OCI-LY1 (cell line): ENCODE measurements at regions not wholly inside any gene's neighbourhood (a gene's known extent, or its start where the extent isn't known, plus 50 kb on each side); places are given as distances from the start of the nearest gene placed in this dataset.

Experiments
- H2AFZ ChIP-seq: fragments of 200-600 bp; sonication (generic), shearing (Covaris generic); 2 replicates; pipeline ENCODE4 v1.6.0; 2014; ENCODE audit warnings: antibody characterized with exemption, mild to moderate bottlenecking, low read length
- H3F3A ChIP-seq: fragments of 200-600 bp; sonication (generic), shearing (Covaris generic); 2 replicates; pipeline ENCODE4 v1.6.0; 2014; ENCODE audit warnings: mild to moderate bottlenecking, antibody characterized with exemption, low read length, moderate library complexity; ENCODE audit not compliant: insufficient read depth
- H3K27ac ChIP-seq: fragments of 200-600 bp; sonication (generic); 2 replicates; pipeline ENCODE4 v1.5.1; 2014; ENCODE audit warnings: low read length, mixed run types, mild to moderate bottlenecking, low read depth; ENCODE audit not compliant: poor library complexity, severe bottlenecking
- H3K27me3 ChIP-seq: fragments of 200-600 bp; sonication (generic); 2 replicates; pipeline ENCODE4 v1.6.0; 2014; ENCODE audit warnings: antibody characterized with exemption, mild to moderate bottlenecking, low read length, moderate library complexity; ENCODE audit not compliant: insufficient read depth
- H3K36me3 ChIP-seq: fragments of 200-600 bp; sonication (generic); 2 replicates; pipeline ENCODE4 v1.6.1; 2014; ENCODE audit warnings: mild to moderate bottlenecking, antibody characterized with exemption, low read length, moderate library complexity, mixed read lengths; ENCODE audit not compliant: insufficient read depth
- H3K4me1 ChIP-seq: fragments of 200-600 bp; sonication (generic); 2 replicates; pipeline ENCODE4 v1.5.1; 2014; ENCODE audit warnings: mild to moderate bottlenecking, low read length, moderate library complexity; ENCODE audit not compliant: insufficient read depth, severe bottlenecking
- H3K4me2 ChIP-seq: fragments of 200-600 bp; sonication (generic), shearing (Covaris generic); 2 replicates; pipeline ENCODE4 v1.6.1; 2014; ENCODE audit warnings: low read length
- H3K4me3 ChIP-seq: fragments of 200-600 bp; sonication (generic); 2 replicates; pipeline ENCODE4 v1.5.1; 2014; ENCODE audit warnings: low read length, low read depth, mild to moderate bottlenecking, mixed read lengths; ENCODE audit not compliant: poor library complexity, severe bottlenecking
- H3K79me2 ChIP-seq: fragments of 200-600 bp; shearing (Covaris generic); 2 replicates; pipeline ENCODE4 v1.6.1; 2016; ENCODE audit warnings: mixed run types, low read length, mixed read lengths; ENCODE audit not compliant: insufficient read depth
- H3K9ac ChIP-seq: fragments of 200-600 bp; sonication (generic), shearing (Covaris generic); 2 replicates; pipeline ENCODE4 v1.6.1; 2014; ENCODE audit warnings: mild to moderate bottlenecking, low read length, mixed read lengths
- H3K9me2 ChIP-seq: fragments of 200-600 bp; sonication (generic), shearing (Covaris generic); 2 replicates; pipeline ENCODE4 v1.6.1; 2014; ENCODE audit warnings: low read depth, mild to moderate bottlenecking, low read length, mixed read lengths
- H3K9me3 ChIP-seq: fragments of 200-600 bp; shearing (Covaris generic); 2 replicates; pipeline ENCODE4 v1.6.1; 2014; ENCODE audit warnings: low read length, mixed read lengths
- H4K20me1 ChIP-seq: fragments of 200-600 bp; sonication (generic), shearing (Covaris generic); 2 replicates; pipeline ENCODE4 v1.6.0; 2016; ENCODE audit warnings: mild to moderate bottlenecking, low read length; ENCODE audit not compliant: insufficient read depth
- EZH2 ChIP-seq: fragments of 200-600 bp; sonication (generic), shearing (Covaris generic); IDR thresholded peaks from 2 replicates; pipeline ENCODE4 v1.8.0; 2017; ENCODE audit warnings: borderline replicate concordance, mixed run types, mild to moderate bottlenecking, antibody characterized with exemption, low read length, moderate library complexity, mixed read lengths
- TF ChIP-seq, protein P1 (sequence below): fragments of 200-600 bp; sonication (generic), shearing (Covaris generic); IDR thresholded peaks from 2 replicates; pipeline ENCODE4 v1.5.1; 2017; ENCODE audit warnings: mild to moderate bottlenecking, antibody characterized with exemption, low read length, moderate library complexity, mixed read lengths

DNA sequence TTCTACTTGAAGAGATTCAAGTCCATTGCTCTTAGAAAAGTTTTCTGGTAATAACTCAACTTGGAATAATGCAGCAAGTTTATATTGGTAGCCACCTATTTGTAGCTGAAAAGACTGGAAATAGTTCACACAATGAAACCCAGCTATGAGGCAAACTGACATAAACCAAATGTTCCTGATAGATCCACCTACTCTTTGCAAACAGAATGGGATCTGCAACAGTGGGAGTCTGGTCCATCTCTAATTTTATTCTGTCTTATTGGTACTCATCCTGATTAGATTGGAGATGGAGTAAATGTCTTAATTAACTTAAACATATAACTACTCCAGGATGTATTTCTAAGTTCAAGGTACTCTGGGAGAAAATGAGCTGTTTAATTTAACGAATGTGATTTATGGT lies 438.0 kb downstream of the OLFM4 start:
- no peaks in the 10 kb centered on the region for H3K4me1 ChIP-seq

DNA sequence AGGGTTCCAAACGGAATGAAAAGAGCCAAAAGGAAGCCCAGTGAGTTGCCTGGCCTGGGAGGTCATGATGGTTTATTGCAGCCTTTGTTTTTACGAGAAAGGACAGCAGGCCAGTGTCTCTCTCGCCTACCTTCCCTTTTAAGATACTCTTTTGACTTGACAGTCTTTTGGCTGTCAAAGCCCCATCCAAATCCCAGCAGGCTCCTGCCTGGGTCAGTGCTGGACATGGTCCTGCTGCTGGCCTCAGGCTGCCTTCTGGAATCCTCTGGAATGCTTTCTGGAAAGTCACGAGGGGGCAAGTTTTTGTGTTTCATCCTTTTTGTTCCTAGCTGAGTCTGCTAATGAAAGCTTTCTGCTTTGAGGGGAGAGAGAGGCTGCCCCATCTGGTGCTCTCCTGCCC lies 444.8 kb downstream of the OLFM4 start:
- H3K4me1 ChIP-seq = no peaks in the 10 kb centered on the region
- H3K79me2 ChIP-seq = no peaks in the 10 kb centered on the region
- no peaks in the 10 kb centered on the region for H3K27me3 ChIP-seq
- no peaks in the 10 kb centered on the region for H3F3A ChIP-seq
- H3K36me3 ChIP-seq = no peaks in the 10 kb centered on the region
- H4K20me1 ChIP-seq = no peaks in the 10 kb centered on the region
- no peaks in the 10 kb centered on the region for H3K9me2 ChIP-seq
- H2AFZ ChIP-seq = no peak overlapping the region
- TF ChIP-seq, protein P1, sequence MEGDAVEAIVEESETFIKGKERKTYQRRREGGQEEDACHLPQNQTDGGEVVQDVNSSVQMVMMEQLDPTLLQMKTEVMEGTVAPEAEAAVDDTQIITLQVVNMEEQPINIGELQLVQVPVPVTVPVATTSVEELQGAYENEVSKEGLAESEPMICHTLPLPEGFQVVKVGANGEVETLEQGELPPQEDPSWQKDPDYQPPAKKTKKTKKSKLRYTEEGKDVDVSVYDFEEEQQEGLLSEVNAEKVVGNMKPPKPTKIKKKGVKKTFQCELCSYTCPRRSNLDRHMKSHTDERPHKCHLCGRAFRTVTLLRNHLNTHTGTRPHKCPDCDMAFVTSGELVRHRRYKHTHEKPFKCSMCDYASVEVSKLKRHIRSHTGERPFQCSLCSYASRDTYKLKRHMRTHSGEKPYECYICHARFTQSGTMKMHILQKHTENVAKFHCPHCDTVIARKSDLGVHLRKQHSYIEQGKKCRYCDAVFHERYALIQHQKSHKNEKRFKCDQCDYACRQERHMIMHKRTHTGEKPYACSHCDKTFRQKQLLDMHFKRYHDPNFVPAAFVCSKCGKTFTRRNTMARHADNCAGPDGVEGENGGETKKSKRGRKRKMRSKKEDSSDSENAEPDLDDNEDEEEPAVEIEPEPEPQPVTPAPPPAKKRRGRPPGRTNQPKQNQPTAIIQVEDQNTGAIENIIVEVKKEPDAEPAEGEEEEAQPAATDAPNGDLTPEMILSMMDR = no peak
- no peak for TF ChIP-seq EZH2
- H3K4me2 ChIP-seq = no peak overlapping the region
- no peak overlapping the region for H3K9ac ChIP-seq
- no peaks in the 10 kb centered on the region for H3K9me3 ChIP-seq
- H3K27ac ChIP-seq = no peak overlapping the region
- H3K4me3 ChIP-seq = no peak overlapping the region

More for the DNA sequence above, 438.0 kb downstream of the OLFM4 start:
- no peak for TF ChIP-seq EZH2
- TF ChIP-seq, protein P1 = no peak
- Histone ChIP-seq H3K9me2 (no peaks in the 10 kb centered on the region), H3K27ac (no peak overlapping the region), H3K79me2 (no peaks in the 10 kb centered on the region), H3K4me3 (no peak overlapping the region), H3F3A (no peaks in the 10 kb centered on the region), H4K20me1 (no peaks in the 10 kb centered on the region), H3K9me3 (no peaks in the 10 kb centered on the region), H2AFZ (no peak overlapping the region), H3K36me3 (no peaks in the 10 kb centered on the region), H3K9ac (no peak overlapping the region), H3K4me2 (no peak overlapping the region), H3K27me3 (no peaks in the 10 kb centered on the region)

DNA sequence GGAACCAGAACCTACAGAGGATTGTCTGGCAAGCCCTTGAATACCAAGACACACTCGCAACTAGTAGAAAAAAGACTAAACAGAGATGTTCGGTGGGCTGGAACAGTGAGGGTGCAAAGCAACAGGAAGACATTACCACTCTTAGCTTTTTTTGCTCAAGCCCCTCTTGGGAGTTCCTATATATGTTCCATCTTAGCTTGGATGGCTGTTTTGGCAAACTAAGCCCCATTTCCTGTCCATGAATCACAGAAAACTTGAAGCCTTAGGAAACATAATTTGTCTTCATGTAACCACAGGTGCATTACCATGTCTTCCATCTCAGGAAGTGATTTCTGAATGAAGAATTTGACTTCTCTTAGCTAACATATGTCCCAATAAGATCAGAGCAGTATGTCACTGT lies 446.3 kb downstream of the OLFM4 start:
- H3K4me3 ChIP-seq = no peak overlapping the region
- H4K20me1 ChIP-seq = no peaks in the 10 kb centered on the region
- H3F3A ChIP-seq = no peaks in the 10 kb centered on the region
- no peaks in the 10 kb centered on the region for H3K79me2 ChIP-seq
- TF ChIP-seq EZH2 = no peak
- TF ChIP-seq, protein P1 = no peak
- H3K36me3 ChIP-seq = no peaks in the 10 kb centered on the region
- H3K27ac ChIP-seq = no peak overlapping the region
- H3K9ac ChIP-seq = no peak overlapping the region
- no peak overlapping the region for H2AFZ ChIP-seq
- no peaks in the 10 kb centered on the region for H3K27me3 ChIP-seq
- no peaks in the 10 kb centered on the region for H3K9me3 ChIP-seq
- H3K4me1 ChIP-seq = no peaks in the 10 kb centered on the region
- H3K9me2 ChIP-seq = no peaks in the 10 kb centered on the region
- H3K4me2 ChIP-seq = no peak overlapping the region
